ENCODE measurements at regions not wholly inside any gene's neighbourhood (a gene's known extent, or its start where the extent isn't known, plus 50 kb on each side); places are given as distances from the start of the nearest gene placed in this dataset.

DNA sequence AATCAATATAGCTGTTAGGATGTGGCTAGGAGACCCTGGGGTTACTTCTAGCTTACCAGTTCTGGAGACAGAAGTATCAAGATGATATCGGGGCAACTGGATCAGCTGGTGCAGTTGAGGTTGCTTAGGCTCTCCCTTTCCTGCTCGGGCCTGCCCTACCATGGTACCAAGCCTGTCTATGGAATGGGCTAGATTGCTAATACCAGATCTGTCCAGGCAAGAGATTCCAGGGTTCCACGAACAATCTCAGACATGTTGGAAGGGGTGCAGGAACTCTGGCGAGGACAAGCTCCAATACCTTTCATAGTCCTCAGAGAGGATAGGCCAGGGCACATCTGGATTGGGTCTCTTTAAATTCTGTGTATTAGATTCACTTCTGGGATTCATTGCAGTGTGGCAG lies 53.8 kb downstream of the ADM start:
- DNase-seq (ENCODE audit: low spot score in 2 of 2): no peak
- Mint-ChIP-seq H3K9me3 (peaks cover 0 to 3% of the 10 kb centered on the region in 2 donors), H3K36me3 (no peaks in the 10 kb centered on the region), H3K27ac (no peak overlapping the region)
- ATAC-seq: no peak

GRCh38 chr11:10359171-10359570 lies 54.3 kb downstream of the ADM start:
- Mint-ChIP-seq H3K9me3 (peaks cover 0 to 3% of the 10 kb centered on the region in 2 donors), H3K36me3 (no peaks in the 10 kb centered on the region), H3K27ac (no peak overlapping the region)
- ATAC-seq (no peak), DNase-seq (ENCODE audit: low spot score in 2 of 2) (no peak)

- ATAC-seq (no peak), DNase-seq (ENCODE audit: low spot score in 2 of 2) (no peak)
- Mint-ChIP-seq H3K27ac (no peak overlapping the region), H3K36me3 (no peaks in the 10 kb centered on the region), H3K9me3 (peaks cover 0 to 3% of the 10 kb centered on the region in 2 donors)
Observed at GRCh38 chr11:10360835-10361234, 56.0 kb downstream of the ADM start.

DNA sequence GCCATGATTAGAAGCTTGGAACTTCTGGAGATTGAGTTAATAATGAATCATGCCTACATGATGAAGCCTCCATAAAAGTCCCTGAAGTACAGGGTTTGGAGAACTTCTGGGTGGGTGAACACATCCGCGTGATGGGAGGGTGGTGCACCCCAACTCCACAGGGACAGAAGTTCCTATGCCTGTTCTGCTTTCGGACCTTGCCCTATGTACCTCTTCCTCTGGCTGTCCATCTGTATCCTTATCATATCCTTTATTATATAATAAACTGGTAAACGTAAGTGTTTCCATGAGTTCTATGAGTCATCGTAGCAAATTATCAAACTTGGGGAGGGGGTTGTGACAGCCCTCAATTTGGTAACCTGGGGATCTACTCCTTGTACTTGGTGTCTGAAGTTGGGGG lies 60.2 kb downstream of the ADM start:
- DNase-seq (ENCODE audit: low spot score in 2 of 2): no peak
- Mint-ChIP-seq H3K27ac (no peak overlapping the region), H3K36me3 (no peaks in the 10 kb centered on the region), H3K9me3 (peaks cover 3 to 4% of the 10 kb centered on the region in 2 donors)
- no peak for ATAC-seq

- Mint-ChIP-seq H3K36me3 (no peaks in the 10 kb centered on the region), H3K27ac (no peak overlapping the region), H3K9me3 (peaks cover 0 to 4% of the 10 kb centered on the region in 2 donors)
- DNase-seq (ENCODE audit: low spot score in 2 of 2) (peak in 1 of 2 donors; percentile 66), ATAC-seq (peak; percentile 67 to 82)
Observed at GRCh38 chr11:10366568-10367331, 61.9 kb downstream of the ADM start.

DNA sequence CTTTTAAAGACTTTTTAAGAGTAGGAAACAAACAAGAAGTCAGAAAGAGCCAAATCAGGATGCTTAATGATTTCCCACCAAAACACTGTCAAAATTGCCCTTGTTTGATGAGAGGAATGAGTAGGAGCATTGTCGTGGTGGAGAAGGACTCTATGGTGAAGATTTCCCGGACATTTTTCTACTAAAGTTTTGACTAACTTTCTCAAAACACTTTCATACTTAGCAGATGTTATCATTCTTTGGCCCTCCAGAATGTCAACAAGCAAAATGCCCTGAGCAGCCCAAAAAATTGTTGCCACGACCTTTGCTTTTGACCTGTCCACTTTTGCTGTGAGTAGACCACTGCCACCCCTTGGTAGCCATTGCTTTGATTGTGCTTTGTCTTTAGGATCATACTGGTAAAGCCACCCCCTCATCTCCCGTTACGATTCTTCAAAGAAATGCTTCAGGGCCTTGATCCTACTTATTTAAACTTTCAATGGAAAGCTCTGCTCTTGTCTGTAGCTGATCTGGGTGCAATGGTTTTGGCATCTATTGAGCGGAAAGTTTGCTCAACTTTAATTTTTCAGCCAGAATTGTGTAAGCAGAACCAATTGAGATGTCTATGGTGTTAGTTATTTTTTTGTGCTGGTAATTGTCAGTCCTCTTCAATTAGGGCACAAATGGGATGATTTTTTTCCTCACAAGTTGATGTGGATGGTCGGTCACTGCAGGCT lies 67.2 kb downstream of the ADM start:
- Mint-ChIP-seq H3K9me3 (peaks cover 0 to 4% of the 10 kb centered on the region in 2 donors), H3K27ac (no peak overlapping the region), H3K36me3 (no peaks in the 10 kb centered on the region)
- DNase-seq (ENCODE audit: low spot score in 2 of 2) (no peak), ATAC-seq (no peak)

- H3K36me3 Mint-ChIP-seq: no peaks in the 10 kb centered on the region
- H3K9me3 Mint-ChIP-seq: no peaks in the 10 kb centered on the region
- DNase-seq (ENCODE audit: low spot score in 2 of 2) (no peak), ATAC-seq (no peak)
- H3K27ac Mint-ChIP-seq: no peak overlapping the region
Observed at GRCh38 chr11:10373340-10373739, 68.5 kb downstream of the ADM start.

- peak in 1 of 2 donors; percentile 58 for ATAC-seq
- Mint-ChIP-seq H3K9me3 (no peaks in the 10 kb centered on the region), H3K27ac (no peak overlapping the region), H3K36me3 (no peaks in the 10 kb centered on the region)
- DNase-seq (ENCODE audit: low spot score in 2 of 2): no peak
Observed at GRCh38 chr11:10373929-10374328, 69.1 kb downstream of the ADM start.

DNA sequence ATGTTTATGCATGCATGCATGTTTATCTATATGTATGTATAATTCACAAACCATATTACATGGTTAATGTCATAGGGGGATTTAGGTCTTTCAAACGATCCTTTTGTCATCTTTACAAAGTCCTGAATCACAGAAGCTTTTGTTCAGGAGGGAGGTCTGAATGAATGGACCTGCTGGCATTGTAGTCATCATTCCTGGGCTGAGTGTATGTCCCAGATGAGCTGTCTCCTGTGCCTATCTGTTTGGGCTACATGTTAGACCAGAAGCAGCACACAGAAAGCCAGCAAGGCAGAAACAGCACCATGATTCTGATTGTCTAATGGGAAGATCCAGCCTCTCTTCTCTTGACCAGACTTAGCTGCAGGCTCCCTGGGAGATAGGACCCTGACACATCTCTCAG lies 69.5 kb downstream of the ADM start:
- Mint-ChIP-seq H3K27ac (no peak overlapping the region), H3K36me3 (no peaks in the 10 kb centered on the region), H3K9me3 (no peaks in the 10 kb centered on the region)
- ATAC-seq (no peak), DNase-seq (ENCODE audit: low spot score in 2 of 2) (no peak)

GRCh38 chr11:10375280-10375971 lies 70.6 kb downstream of the ADM start:
- DNase-seq (ENCODE audit: low spot score in 2 of 2) (no peak), ATAC-seq (no peak)
- Mint-ChIP-seq H3K9me3 (no peaks in the 10 kb centered on the region), H3K27ac (peak overlapping the region in 1 of 2 donors; percentile 13), H3K36me3 (no peaks in the 10 kb centered on the region)

DNA sequence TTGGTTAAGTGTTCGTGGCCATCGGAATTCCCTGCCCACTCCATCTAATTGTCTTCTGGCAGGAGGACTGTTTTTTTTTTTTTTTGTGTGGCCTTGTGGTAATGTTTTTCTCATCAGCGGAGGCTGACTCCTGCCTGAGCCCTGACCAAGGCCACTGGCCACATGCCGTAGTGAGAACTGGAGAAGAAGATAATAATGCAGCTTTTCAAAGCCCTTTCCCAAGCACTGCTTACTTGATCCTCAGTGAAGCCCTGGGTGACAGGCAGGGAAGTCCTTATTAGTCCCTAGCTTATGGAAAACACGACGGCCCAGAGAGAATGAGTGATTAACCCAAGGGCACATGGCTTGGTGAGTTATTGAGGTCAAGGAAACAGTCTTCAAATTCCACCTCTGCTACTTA lies 71.2 kb downstream of the ADM start:
- Mint-ChIP-seq H3K27ac (no peak overlapping the region), H3K9me3 (no peaks in the 10 kb centered on the region), H3K36me3 (no peaks in the 10 kb centered on the region)
- no peak for ATAC-seq
- DNase-seq (ENCODE audit: low spot score in 2 of 2): no peak

DNA sequence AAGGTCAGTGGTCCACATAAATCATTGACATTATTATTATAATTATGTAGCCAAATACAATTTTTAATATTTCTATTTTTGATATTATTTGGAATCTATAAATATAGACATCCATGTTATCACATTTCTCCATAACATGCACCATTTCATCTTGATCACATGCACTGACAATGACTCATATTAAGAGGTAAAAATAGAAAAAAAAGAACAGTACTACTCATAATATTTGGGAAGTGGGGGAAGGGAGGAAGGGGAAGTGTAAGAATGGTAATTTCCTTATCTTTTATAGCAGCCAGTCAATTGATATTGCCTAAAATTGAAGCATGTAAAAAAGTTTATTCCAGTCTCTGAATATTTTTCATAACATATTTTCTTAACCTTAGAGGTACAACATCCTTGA lies 72.3 kb downstream of the ADM start:
- ATAC-seq: no peak
- H3K9me3 Mint-ChIP-seq: no peaks in the 10 kb centered on the region
- no peak for DNase-seq (ENCODE audit: low spot score in 2 of 2)
- no peaks in the 10 kb centered on the region for H3K36me3 Mint-ChIP-seq
- H3K27ac Mint-ChIP-seq: no peak overlapping the region

GRCh38 chr11:10378362-10378761 lies 73.5 kb downstream of the ADM start:
- no peaks in the 10 kb centered on the region for H3K36me3 Mint-ChIP-seq
- no peak overlapping the region for H3K27ac Mint-ChIP-seq
- no peak for ATAC-seq
- DNase-seq (ENCODE audit: low spot score in 2 of 2): no peak
- no peaks in the 10 kb centered on the region for H3K9me3 Mint-ChIP-seq

DNA sequence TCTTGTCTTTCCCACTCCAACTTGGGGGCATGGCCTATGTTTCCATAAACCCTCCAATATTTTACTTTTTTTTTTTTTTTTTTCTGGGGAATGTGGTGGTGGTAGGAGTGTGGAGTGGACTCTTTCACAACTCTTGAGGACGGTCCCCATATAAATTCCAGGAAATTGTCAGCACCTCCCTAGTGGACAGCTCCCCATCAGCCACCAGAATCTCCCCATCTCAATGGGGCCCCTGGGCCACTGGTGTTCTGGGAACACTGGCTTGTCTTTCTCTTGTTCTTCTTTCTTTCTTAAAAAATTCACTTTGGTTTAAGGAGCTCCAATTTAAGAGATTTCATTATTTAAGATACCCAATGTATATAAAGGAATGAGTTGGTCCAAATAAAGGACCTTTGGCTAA lies 74.1 kb downstream of the ADM start:
- no peaks in the 10 kb centered on the region for H3K9me3 Mint-ChIP-seq
- no peaks in the 10 kb centered on the region for H3K36me3 Mint-ChIP-seq
- H3K27ac Mint-ChIP-seq: no peak overlapping the region
- DNase-seq (ENCODE audit: low spot score in 2 of 2): no peak
- ATAC-seq: no peak

DNA sequence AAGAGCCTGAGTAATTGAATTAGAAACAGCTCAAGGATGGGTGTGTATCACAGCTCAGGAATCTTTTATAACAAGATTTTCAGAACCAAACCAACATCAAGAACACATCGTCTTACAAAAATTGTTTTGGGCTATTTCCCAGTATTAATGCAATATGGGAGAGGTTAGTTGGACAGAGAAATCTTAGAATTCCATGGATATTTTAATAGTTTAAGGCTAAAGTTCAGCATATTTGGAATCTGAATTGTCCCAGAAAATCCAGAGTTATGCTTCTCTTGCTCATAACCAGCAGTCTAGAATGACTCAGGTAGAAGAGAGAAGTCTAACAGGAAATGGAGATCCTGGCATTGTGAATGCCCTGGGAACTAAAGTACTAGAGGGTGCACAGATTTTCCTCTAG lies 74.6 kb downstream of the ADM start:
- Mint-ChIP-seq H3K9me3 (no peaks in the 10 kb centered on the region), H3K27ac (no peak overlapping the region), H3K36me3 (no peaks in the 10 kb centered on the region)
- ATAC-seq: no peak
- DNase-seq (ENCODE audit: low spot score in 2 of 2): no peak

DNA sequence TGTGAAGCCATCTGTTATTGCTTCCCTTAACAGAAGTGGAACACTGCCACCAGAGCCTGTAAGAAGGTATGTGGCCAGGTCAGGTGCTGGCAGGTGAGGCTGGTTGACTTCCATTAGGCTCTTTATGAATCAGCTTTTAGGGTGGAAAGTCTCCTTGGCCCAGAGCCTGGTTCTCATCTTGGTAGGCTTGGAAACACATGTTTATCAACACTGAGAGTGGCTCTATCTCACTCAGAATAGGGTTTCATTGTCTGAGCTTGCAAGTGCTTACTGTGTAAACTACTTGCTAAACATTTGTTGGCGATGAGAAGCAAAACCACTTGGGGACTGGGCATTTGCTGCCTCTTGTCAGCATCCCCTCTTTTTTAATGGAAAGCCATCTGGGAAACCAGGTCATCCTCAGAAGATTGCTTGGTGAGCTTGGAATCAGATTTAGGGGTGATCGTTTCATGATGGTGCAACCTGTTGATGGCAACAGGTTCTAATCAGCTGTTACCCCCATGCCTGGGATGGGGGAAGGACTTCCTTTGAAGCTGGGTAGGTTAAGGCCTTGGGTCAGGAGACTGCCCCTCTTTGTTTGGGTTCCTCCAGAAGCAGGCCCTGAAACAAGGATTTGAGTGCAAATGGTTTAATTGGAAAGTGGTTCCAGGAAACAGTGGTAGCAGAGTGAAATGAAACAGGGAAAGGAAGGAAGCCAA lies 75.0 kb upstream of the AMPD3 start:
- H3K9me3 Mint-ChIP-seq: no peaks in the 10 kb centered on the region
- DNase-seq (ENCODE audit: low spot score in 2 of 2): no peak
- H3K36me3 Mint-ChIP-seq: no peaks in the 10 kb centered on the region
- no peak for ATAC-seq
- H3K27ac Mint-ChIP-seq: no peak overlapping the region

- Mint-ChIP-seq H3K36me3 (no peaks in the 10 kb centered on the region), H3K9me3 (no peaks in the 10 kb centered on the region), H3K27ac (no peak overlapping the region)
- no peak for ATAC-seq
- DNase-seq (ENCODE audit: low spot score in 2 of 2): no peak
Observed at GRCh38 chr11:10380921-10381320, 74.1 kb upstream of the AMPD3 start.
